GM12891 (cell line): ENCODE measurements at regions not wholly inside any gene's neighbourhood (a gene's known extent, or its start where the extent isn't known, plus 50 kb on each side); places are given as distances from the start of the nearest gene placed in this dataset.

Experiments used
- POLR2A ChIP-seq: IDR thresholded peaks from 2 replicates; pipeline ENCODE4 v1.6.1; 2011; ENCODE audit warnings: low read depth, low read length, control low read depth
- POLR2AphosphoS5 ChIP-seq: IDR thresholded peaks from 2 replicates; pipeline ENCODE4 v1.6.1; 2011; ENCODE audit warnings: low read depth, low read length, control low read depth
- POU2F2 ChIP-seq: IDR thresholded peaks from 2 replicates; pipeline ENCODE4 v1.6.1; 2011; ENCODE audit warnings: low read depth, mild to moderate bottlenecking, control low read depth, low read length, moderate library complexity
- TAF1 ChIP-seq: IDR thresholded peaks from 2 replicates; pipeline ENCODE4 v1.6.1; 2011; ENCODE audit warnings: low read depth, low read length, control low read depth

GRCh38 chrX:3527166-3527565 lies 180.7 kb upstream of the MXRA5 start:
- no peak for TF ChIP-seq TAF1
- no peak for TF ChIP-seq POLR2A
- no peak for TF ChIP-seq POLR2AphosphoS5
- no peak for TF ChIP-seq POU2F2
